Keratinocyte (primary cell): ENCODE measurements at regions not wholly inside any gene's neighbourhood (a gene's known extent, or its start where the extent isn't known, plus 50 kb on each side); places are given as distances from the start of the nearest gene placed in this dataset.

Experiments
- DNase-seq: peaks from one replicate; pipeline ENCODE4 v3.0.0-alpha.2; 2011; ENCODE audit warnings: low read depth, missing footprints, low spot score
- FAIRE-seq: peaks from 2 replicates; lab custom pipeline; 2011; peaks lifted over from hg19 to GRCh38; lab: Jason Lieb, UNC
- H2AFZ ChIP-seq: 2 replicates; pipeline ENCODE4 v1.6.0; 2012; ENCODE audit warnings: low read length, control low read depth, inconsistent platforms; ENCODE audit not compliant: control insufficient read depth
- H3K27ac ChIP-seq: 2 replicates; pipeline ENCODE4 v1.5.1; 2011; ENCODE audit warnings: low read length; ENCODE audit not compliant: control insufficient read depth, insufficient read depth
- H3K27me3 ChIP-seq: 3 replicates; pipeline ENCODE4 v1.6.0; 2011; ENCODE audit warnings: low read length; ENCODE audit not compliant: control insufficient read depth, insufficient read depth; ENCODE audit errors: extremely low read depth
- H3K36me3 ChIP-seq, 2 experiments: 2 replicates in 1 of 2; 3 replicates in 1 of 2; pipeline ENCODE4 v1.5.1; 2011; ENCODE audit warnings: low read length in 2 of 2, mild to moderate bottlenecking in 1 of 2; ENCODE audit not compliant: control insufficient read depth in 2 of 2, insufficient read depth in 2 of 2; ENCODE audit errors: extremely low read depth in 1 of 2
- H3K4me1 ChIP-seq: 3 replicates; pipeline ENCODE4 v1.5.1; 2011; ENCODE audit warnings: low read length; ENCODE audit not compliant: control insufficient read depth, insufficient read depth; ENCODE audit errors: extremely low read depth
- H3K4me2 ChIP-seq: 3 replicates; pipeline ENCODE4 v1.6.0; 2011; ENCODE audit warnings: low read depth, low read length; ENCODE audit not compliant: control insufficient read depth, insufficient read depth; ENCODE audit errors: extremely low read depth
- H3K4me3 ChIP-seq, 3 experiments: fragments of 200-600 bp in 1 of 3; sonication (generic) in 1 of 3; 2 replicates in 2 of 3; 3 replicates in 1 of 3; pipeline ENCODE4 v1.5.1; 2011 to 2016; ENCODE audit warnings: low read length in 3 of 3, mild to moderate bottlenecking in 3 of 3, control low read depth in 2 of 3, inconsistent platforms in 1 of 3, low read depth in 1 of 3, mixed read lengths in 1 of 3, mixed run types in 1 of 3, moderate library complexity in 1 of 3; ENCODE audit not compliant: control insufficient read depth in 2 of 3, insufficient read depth in 2 of 3; ENCODE audit errors: extremely low read depth in 1 of 3
- H3K79me2 ChIP-seq: 2 replicates; pipeline ENCODE4 v1.6.0; 2012; ENCODE audit warnings: low read length; ENCODE audit not compliant: control insufficient read depth, insufficient read depth
- H3K9ac ChIP-seq: 3 replicates; pipeline ENCODE4 v1.6.0; 2011; ENCODE audit warnings: low read length; ENCODE audit not compliant: control insufficient read depth, insufficient read depth; ENCODE audit errors: extremely low read depth
- H3K9me1 ChIP-seq: 3 replicates; pipeline ENCODE4 v1.6.0; 2011; ENCODE audit warnings: low read length; ENCODE audit not compliant: control insufficient read depth, insufficient read depth; ENCODE audit errors: extremely low read depth
- H3K9me3 ChIP-seq: 2 replicates; pipeline ENCODE4 v1.5.1; 2012; ENCODE audit warnings: low read depth, low read length; ENCODE audit not compliant: control insufficient read depth
- H4K20me1 ChIP-seq: 3 replicates; pipeline ENCODE4 v1.6.0; 2011; ENCODE audit warnings: low read length; ENCODE audit not compliant: control insufficient read depth, insufficient read depth; ENCODE audit errors: extremely low read depth
- EZH2 ChIP-seq: IDR thresholded peaks from one replicate; pipeline ENCODE4 v1.6.1; 2012; ENCODE audit warnings: inconsistent platforms, mild to moderate bottlenecking, low read length, moderate library complexity
- dilution Hi-C: fragments of 300-500 bp; cut with MboI; formaldehyde crosslinking; loops from one replicate; pipeline ENCODE4 v1.7.0; 2020; ENCODE audit warnings: low sequenced_read_pairs; ENCODE audit not compliant: extremely low pct_ligation_motif_present
- TF ChIP-seq, protein P1 (sequence below), 3 experiments: IDR thresholded peaks in 1 of 3; conservative IDR thresholded peaks in 1 of 3; optimal IDR thresholded peaks in 1 of 3; 2 replicates in 2 of 3; 3 replicates in 1 of 3; pipeline versions ENCODE3 to v1.5.1; 2011; ENCODE audit warnings: low read length in 3 of 3, mild to moderate bottlenecking in 3 of 3, moderate library complexity in 2 of 3, control low read depth in 1 of 3, inconsistent platforms in 1 of 3; ENCODE audit not compliant: insufficient read depth in 2 of 3; ENCODE audit errors: extremely low read depth in 1 of 3

- Histone ChIP-seq H2AFZ (no peak overlapping the region), H3K36me3 (no peaks in the 10 kb centered on the region), H3K4me3 (no peak overlapping the region), H3K4me1 (no peaks in the 10 kb centered on the region), H3K9me3 (no peaks in the 10 kb centered on the region), H3K4me2 (no peak overlapping the region), H4K20me1 (no peaks in the 10 kb centered on the region), H3K27me3 (no peaks in the 10 kb centered on the region), H3K9me1 (no peaks in the 10 kb centered on the region), H3K27ac (no peak overlapping the region), H3K9ac (no peak overlapping the region), H3K79me2 (no peaks in the 10 kb centered on the region)
- FAIRE-seq (no peak), DNase-seq (no peak)
- TF ChIP-seq EZH2 = no peak
- TF ChIP-seq, protein P1, sequence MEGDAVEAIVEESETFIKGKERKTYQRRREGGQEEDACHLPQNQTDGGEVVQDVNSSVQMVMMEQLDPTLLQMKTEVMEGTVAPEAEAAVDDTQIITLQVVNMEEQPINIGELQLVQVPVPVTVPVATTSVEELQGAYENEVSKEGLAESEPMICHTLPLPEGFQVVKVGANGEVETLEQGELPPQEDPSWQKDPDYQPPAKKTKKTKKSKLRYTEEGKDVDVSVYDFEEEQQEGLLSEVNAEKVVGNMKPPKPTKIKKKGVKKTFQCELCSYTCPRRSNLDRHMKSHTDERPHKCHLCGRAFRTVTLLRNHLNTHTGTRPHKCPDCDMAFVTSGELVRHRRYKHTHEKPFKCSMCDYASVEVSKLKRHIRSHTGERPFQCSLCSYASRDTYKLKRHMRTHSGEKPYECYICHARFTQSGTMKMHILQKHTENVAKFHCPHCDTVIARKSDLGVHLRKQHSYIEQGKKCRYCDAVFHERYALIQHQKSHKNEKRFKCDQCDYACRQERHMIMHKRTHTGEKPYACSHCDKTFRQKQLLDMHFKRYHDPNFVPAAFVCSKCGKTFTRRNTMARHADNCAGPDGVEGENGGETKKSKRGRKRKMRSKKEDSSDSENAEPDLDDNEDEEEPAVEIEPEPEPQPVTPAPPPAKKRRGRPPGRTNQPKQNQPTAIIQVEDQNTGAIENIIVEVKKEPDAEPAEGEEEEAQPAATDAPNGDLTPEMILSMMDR (optimal IDR thresholded peaks at IDR 0.05 in 1 of 3, IDR thresholded peaks at IDR 0.05 in 1 of 3, conservative IDR thresholded peaks at IDR 0.05 in 1 of 3; ENCODE audit: extremely low read depth in 1 of 3, insufficient read depth in 2 of 3, low read length in 3 of 3) = no peak
- dilution Hi-C loops = no loop called here
Measured at GRCh38 chr4:141347684-141348083, 127.0 kb downstream of the ZNF330 start.

DNA sequence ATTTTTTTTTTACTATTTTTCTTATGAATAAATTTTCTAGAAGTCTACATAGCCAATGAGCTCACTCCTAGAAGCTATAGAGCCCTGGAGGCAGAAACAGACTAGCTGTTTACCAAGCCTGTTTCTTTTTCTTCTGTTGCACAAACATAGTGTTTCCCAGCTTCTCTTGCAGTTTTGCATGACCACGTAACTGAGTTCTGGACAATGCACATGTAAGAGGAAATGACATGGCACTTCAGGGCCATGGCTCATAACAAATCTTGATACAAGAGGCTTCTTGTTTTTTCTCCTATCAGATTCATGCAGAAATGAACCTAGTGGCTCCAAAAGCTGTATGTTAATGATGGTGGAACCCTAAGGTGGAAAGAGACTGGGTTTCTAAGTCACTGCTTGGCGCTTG is 127.4 kb downstream of the ZNF330 start:
- Histone ChIP-seq H2AFZ (no peak overlapping the region), H3K9ac (no peak overlapping the region), H3K27ac (no peak overlapping the region), H3K9me3 (no peaks in the 10 kb centered on the region), H4K20me1 (no peaks in the 10 kb centered on the region), H3K4me3 (no peak overlapping the region), H3K36me3 (no peaks in the 10 kb centered on the region), H3K4me2 (no peak overlapping the region), H3K9me1 (no peaks in the 10 kb centered on the region), H3K4me1 (no peaks in the 10 kb centered on the region), H3K79me2 (no peaks in the 10 kb centered on the region), H3K27me3 (no peaks in the 10 kb centered on the region)
- dilution Hi-C loops = no loop called here
- FAIRE-seq (no peak), DNase-seq (no peak)
- no peak for TF ChIP-seq EZH2
- TF ChIP-seq, protein P1 (optimal IDR thresholded peaks at IDR 0.05 in 1 of 3, IDR thresholded peaks at IDR 0.05 in 1 of 3, conservative IDR thresholded peaks at IDR 0.05 in 1 of 3; ENCODE audit: extremely low read depth in 1 of 3, insufficient read depth in 2 of 3, low read length in 3 of 3) = no peak
